Hepatocyte (in vitro differentiated cells): ENCODE measurements at regions not wholly inside any gene's neighbourhood (a gene's known extent, or its start where the extent isn't known, plus 50 kb on each side); places are given as distances from the start of the nearest gene placed in this dataset.

Source experiments
- DNase-seq: peaks from one replicate; pipeline ENCODE4 v3.0.0-alpha.2; 2016; ENCODE audit warnings: low spot score
- H2AFZ ChIP-seq: fragments of 200-600 bp; sonication (generic); 2 replicates; pipeline ENCODE4 v1.6.0; 2016; ENCODE audit warnings: antibody characterized with exemption, mild to moderate bottlenecking
- H3K27ac ChIP-seq: fragments of 200-600 bp; sonication (generic); 2 replicates; pipeline ENCODE4 v1.5.1; 2016; ENCODE audit warnings: mild to moderate bottlenecking
- H3K27me3 ChIP-seq: fragments of 200-600 bp; sonication (generic); 2 replicates; pipeline ENCODE4 v1.6.1; 2016
- H3K36me3 ChIP-seq: fragments of 200-600 bp; sonication (generic); replicated peaks from 2 replicates; pipeline ENCODE4 v1.5.1; 2016; ENCODE audit warnings: low read depth; ENCODE audit not compliant: insufficient read depth
- H3K4me1 ChIP-seq: fragments of 200-600 bp; sonication (generic); 2 replicates; pipeline ENCODE4 v1.5.1; 2016; ENCODE audit warnings: mild to moderate bottlenecking, moderate library complexity; ENCODE audit not compliant: insufficient read depth
- H3K4me2 ChIP-seq: fragments of 200-600 bp; sonication (generic); 2 replicates; pipeline ENCODE4 v1.6.0; 2016
- H3K4me3 ChIP-seq: fragments of 200-600 bp; sonication (generic); 2 replicates; pipeline ENCODE4 v1.5.1; 2016; ENCODE audit warnings: mild to moderate bottlenecking
- H3K79me2 ChIP-seq: fragments of 200-600 bp; sonication (generic); 2 replicates; pipeline ENCODE4 v1.6.0; 2017; ENCODE audit warnings: mild to moderate bottlenecking
- H3K9me2 ChIP-seq: fragments of 200-600 bp; sonication (generic); replicated peaks from 2 replicates; pipeline ENCODE4 v1.6.0; 2017; ENCODE audit warnings: mild to moderate bottlenecking; ENCODE audit not compliant: insufficient read depth
- H3K9me3 ChIP-seq: fragments of 200-600 bp; sonication (generic); 2 replicates; pipeline ENCODE4 v1.5.1; 2016; ENCODE audit warnings: low read depth, mild to moderate bottlenecking
- H4K20me1 ChIP-seq: fragments of 200-600 bp; sonication (generic); 2 replicates; pipeline ENCODE4 v1.6.0; 2016; ENCODE audit warnings: mild to moderate bottlenecking; ENCODE audit not compliant: insufficient read depth, poor library complexity, severe bottlenecking
- EZH2 ChIP-seq: fragments of 200-600 bp; sonication (generic); IDR thresholded peaks from 2 replicates; pipeline ENCODE4 v1.6.1; 2016; ENCODE audit warnings: antibody characterized with exemption, mild to moderate bottlenecking, borderline replicate concordance
- EZH2phosphoT487 ChIP-seq: fragments of 200-600 bp; sonication (generic); IDR thresholded peaks from one replicate; pipeline ENCODE4 v1.6.1; 2018; ENCODE audit warnings: antibody characterized with exemption, mild to moderate bottlenecking, low read depth, moderate library complexity; ENCODE audit not compliant: unreplicated experiment, severe bottlenecking
- WGBS: methylation state at CpG from one replicate; pipeline ENCODE4 v1.1.6; 2016; ENCODE audit warnings: low lambda C conversion rate; ENCODE audit errors: missing lambda C conversion rate; 5-methylcytosine and 5-hydroxymethylcytosine counted together
- TF ChIP-seq, protein P1 (sequence below): fragments of 200-600 bp; sonication (generic); IDR thresholded peaks from 2 replicates; pipeline ENCODE4 v1.5.1; 2016; ENCODE audit warnings: antibody characterized with exemption, mild to moderate bottlenecking; ENCODE audit not compliant: poor library complexity

- Histone ChIP-seq H3K9me2 (no peaks in the 10 kb centered on the region), H3K79me2 (no peaks in the 10 kb centered on the region), H3K9me3 (no peaks in the 10 kb centered on the region), H3K4me3 (no peak overlapping the region), H3K27me3 (no peaks in the 10 kb centered on the region), H2AFZ (no peak overlapping the region), H3K27ac (no peak overlapping the region), H3K4me1 (peaks cover 3% of the 10 kb centered on the region), H3K4me2 (no peak overlapping the region), H3K36me3 (no peaks in the 10 kb centered on the region), H4K20me1 (no peaks in the 10 kb centered on the region)
- no peak for DNase-seq
- 47% methylated on average over 4 of the region's 4 CpGs for WGBS
- TF ChIP-seq EZH2 (no peak), EZH2phosphoT487 (no peak)
- TF ChIP-seq, protein P1, sequence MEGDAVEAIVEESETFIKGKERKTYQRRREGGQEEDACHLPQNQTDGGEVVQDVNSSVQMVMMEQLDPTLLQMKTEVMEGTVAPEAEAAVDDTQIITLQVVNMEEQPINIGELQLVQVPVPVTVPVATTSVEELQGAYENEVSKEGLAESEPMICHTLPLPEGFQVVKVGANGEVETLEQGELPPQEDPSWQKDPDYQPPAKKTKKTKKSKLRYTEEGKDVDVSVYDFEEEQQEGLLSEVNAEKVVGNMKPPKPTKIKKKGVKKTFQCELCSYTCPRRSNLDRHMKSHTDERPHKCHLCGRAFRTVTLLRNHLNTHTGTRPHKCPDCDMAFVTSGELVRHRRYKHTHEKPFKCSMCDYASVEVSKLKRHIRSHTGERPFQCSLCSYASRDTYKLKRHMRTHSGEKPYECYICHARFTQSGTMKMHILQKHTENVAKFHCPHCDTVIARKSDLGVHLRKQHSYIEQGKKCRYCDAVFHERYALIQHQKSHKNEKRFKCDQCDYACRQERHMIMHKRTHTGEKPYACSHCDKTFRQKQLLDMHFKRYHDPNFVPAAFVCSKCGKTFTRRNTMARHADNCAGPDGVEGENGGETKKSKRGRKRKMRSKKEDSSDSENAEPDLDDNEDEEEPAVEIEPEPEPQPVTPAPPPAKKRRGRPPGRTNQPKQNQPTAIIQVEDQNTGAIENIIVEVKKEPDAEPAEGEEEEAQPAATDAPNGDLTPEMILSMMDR, result no peak
These were observed 141.1 kb upstream of the KIT start for GRCh38 chr4:54516556-54517215.

- TF ChIP-seq EZH2, result no peak
- no peak for TF ChIP-seq EZH2phosphoT487
- TF ChIP-seq, protein P1, result no peak
- Histone ChIP-seq H3K9me3 (no peaks in the 10 kb centered on the region), H4K20me1 (no peaks in the 10 kb centered on the region), H3K4me1 (peaks cover 3% of the 10 kb centered on the region), H3K4me3 (no peak overlapping the region), H3K4me2 (no peak overlapping the region), H3K9me2 (no peaks in the 10 kb centered on the region), H3K27me3 (no peaks in the 10 kb centered on the region), H3K79me2 (no peaks in the 10 kb centered on the region), H2AFZ (no peak overlapping the region), H3K36me3 (no peaks in the 10 kb centered on the region), H3K27ac (no peak overlapping the region)
- 82% methylated on average over 3 of the region's 3 CpGs for WGBS
- no peak for DNase-seq
These were observed 139.8 kb upstream of the KIT start for GRCh38 chr4:54517781-54518444.

GRCh38 chr4:54525602-54526001, 132.2 kb upstream of the KIT start:
- Histone ChIP-seq H4K20me1 (no peaks in the 10 kb centered on the region), H3K9me3 (no peaks in the 10 kb centered on the region), H3K79me2 (no peaks in the 10 kb centered on the region), H3K9me2 (no peaks in the 10 kb centered on the region), H3K36me3 (no peaks in the 10 kb centered on the region), H2AFZ (no peak overlapping the region), H3K4me3 (no peak overlapping the region), H3K4me2 (no peak overlapping the region), H3K4me1 (no peaks in the 10 kb centered on the region), H3K27ac (no peak overlapping the region), H3K27me3 (no peaks in the 10 kb centered on the region)
- WGBS, result 61% methylated on average over 3 of the region's 3 CpGs
- no peak for DNase-seq
- TF ChIP-seq EZH2, result no peak
- TF ChIP-seq, protein P1, result no peak
- TF ChIP-seq EZH2phosphoT487, result no peak
